NCI-H2171 treated with DMSO at 0.1 percent for 48 hours (cell line): ENCODE measurements at regions not wholly inside any gene's neighbourhood (a gene's known extent, or its start where the extent isn't known, plus 50 kb on each side); places are given as distances from the start of the nearest gene placed in this dataset.
"Not testable (repeated sequence)": the region's sequence is repeated elsewhere in the genome, so short reads cannot be mapped to it uniquely, and the experiment has no call there.

Source experiments
- DNase-seq: peaks from one replicate; lab custom pipeline; 2025; lab: John Stamatoyannopoulos, UW

DNA sequence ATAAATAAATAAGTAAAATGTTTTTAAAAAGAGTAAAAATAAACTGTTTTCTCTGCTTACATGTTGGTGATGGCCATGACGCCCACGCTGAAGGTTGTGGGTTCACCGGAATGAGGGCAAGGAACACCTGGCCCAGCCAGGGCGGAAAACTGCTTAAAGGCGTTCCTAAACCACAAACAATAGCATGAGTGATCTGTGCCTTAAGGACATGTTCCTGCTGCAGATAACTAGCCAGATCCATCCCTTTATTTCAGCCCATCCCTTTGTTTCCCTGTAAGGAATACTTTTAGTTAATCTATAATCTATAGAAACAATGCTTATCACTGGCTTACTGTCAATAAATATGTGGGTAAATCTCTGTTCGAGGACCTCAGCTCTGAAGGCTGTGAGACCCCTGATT lies 63.3 kb upstream of the CEP78 start:
- DNase-seq: not testable (repeated sequence)

DNA sequence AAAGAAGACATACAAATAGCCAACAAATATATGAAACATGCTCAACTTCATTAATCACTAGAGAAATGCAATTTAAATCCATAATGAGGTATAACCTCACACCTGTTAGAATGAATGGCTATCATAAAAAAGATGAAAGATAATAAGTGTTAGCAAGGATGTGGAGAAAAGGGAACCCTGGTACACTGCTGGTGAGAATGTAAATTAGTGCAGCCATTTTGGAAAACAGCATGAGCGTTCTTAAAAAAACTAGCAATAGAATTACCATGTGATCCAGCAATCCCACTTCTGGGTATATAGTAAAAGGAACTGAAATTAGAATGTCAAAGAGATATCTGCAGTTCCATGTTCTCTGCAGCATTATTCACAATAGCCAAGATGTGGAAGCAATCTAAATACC lies 64.2 kb upstream of the CEP78 start:
- DNase-seq: no peak

DNA sequence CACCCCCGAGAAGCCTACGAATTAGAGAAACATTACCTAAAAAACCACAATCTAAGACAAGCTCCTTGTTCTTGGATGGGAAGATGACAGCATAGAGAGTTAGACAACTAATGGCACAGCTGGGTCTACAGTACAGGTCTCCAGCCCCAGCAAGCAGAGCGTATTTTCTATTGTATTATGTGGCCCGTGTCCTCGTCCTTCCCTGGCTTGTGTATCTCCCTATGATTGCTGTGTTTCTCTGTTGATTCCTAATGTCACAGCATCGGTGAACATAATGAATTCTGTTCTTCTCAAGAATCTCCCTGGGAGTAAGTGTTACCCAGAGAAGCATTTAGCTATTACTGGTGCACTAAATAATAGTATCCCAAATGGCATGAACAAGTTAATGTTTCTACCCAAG lies 66.8 kb upstream of the CEP78 start:
- DNase-seq: no peak

DNA sequence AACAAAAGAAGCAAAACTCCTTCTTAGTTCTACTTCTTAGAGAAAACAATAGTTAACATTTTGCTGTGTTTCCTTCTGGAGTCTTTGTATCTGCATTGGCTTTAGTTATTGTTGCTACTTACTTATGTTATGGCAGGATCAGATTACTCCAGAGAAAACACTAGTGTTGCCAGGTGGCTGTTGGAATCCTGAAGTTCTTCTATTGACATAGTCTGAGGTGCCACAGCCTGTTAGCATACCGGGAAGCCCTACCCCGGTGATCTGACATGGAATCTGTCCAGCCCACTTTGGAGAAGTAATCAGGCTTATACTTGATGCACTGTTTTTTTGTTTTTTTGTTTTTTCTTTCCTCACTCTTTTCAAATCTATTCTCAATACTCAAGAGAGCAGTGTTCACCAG lies 68.5 kb upstream of the CEP78 start:
- peak; percentile 90 for DNase-seq

DNA sequence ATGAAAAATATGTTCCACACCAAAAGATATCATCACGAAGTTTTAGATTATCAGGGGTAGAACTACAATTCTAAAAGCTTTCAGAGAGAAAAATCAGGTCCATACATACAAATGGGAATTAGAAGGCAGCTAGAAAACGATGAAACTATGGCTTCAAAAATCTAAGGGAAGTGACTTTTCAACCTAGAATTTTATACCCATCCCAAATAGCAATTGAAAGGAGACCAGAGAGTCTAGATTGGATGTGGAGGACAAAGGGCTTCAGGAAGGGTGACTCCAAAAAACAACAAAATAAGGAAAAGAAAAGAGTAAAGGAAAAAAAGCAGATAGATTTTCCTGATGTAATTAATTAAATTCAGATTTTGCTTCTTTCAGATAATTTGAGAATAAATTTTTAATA lies 72.0 kb upstream of the CEP78 start:
- no peak for DNase-seq

DNA sequence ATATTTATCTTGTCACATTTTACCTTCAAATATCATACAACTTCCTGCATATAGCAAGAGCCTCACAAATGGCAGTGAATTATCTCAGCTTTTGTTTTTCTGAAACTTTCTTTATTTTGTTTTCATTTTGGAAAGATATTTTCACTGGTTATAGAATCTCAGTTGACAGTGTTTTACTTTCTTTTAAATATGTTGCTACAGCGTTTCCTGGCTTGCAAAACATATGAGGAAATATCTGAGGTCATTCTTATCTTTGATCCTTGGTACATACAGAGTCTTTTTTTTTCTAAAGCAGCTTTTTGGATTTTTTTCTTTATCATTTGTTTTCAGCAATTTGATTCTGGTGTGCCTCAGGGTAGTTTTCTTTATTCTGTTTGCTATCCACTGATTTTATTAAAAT lies 77.6 kb upstream of the CEP78 start:
- no peak for DNase-seq

DNA sequence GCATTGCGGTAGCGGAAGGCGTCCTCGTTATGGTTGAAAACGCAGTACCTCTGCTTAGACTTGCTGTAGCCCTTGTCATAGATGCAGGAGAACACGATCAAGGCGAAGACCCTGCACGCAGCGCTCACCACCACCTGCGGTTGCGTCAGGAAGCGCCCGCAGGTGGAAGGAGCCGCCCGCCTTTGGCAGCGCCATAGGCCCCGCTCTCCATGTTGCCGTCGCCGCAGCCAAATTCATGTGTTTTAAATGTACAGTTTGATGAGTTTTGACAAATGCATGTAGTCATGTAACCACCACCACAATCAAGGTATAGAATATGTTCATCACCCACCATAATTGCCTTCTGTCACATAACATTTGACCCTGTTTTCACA lies 84.9 kb upstream of the CEP78 start:
- DNase-seq: no peak

DNA sequence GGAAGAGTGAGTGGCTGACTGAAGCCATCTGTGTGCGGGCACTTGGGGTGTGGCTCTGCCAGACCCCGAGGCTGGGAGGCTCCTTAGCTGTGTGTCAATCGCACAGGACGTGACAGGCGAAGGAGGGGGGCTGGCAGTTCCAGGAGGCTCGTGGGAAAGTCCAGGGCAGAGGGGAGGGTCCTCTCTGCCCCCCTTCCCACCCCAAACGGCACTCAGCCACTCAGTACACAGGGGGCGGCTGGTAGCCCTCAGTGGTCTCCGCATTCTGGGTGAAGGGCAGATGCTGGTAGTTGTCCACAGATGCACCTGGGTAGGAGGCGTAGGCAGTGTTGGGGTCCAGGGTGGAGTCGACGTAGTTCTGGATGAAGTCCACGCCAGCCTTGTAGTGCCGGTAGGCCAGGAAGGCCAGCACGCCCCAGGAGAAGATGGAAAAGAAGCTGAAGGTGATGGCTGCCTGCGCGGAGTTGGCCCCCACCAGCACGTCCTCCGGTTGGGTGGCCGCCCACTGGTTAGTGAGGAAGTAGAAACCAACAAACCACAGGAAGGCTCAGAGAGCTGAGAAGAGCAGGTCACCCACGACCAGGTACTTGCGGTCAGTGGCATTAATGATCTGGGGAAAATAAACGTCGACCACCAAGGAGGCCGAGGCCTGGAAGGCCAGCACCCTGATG lies 85.4 kb upstream of the CEP78 start:
- DNase-seq: no peak

DNA sequence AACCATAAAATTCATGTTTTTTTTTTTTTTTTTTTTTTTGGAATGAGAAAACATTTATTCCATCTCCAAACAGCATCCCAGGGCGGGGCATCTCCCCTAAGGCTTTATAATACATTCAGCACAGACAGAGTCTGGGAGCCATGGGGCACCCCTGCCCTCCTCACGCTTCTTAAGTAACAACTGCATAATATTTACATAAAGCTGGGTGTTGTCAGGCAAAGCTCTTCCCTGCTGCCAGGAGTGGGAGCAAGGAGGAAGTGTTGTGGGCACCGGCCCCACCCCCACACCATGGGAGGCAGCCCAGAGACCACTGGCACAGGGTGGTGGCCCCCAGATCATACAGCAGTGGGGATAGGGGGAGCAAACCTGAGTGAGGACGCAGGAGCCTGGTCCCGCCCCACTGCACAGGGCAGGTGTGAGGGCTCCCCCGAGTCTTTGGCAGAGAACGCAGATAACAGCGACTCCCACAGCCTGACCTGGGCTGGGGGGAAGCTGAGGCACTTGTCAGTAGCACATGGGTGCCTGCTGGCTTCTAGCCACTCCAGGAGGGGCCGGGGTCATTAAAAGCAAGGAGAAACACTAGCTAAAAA lies 86.1 kb upstream of the CEP78 start:
- no peak for DNase-seq

DNA sequence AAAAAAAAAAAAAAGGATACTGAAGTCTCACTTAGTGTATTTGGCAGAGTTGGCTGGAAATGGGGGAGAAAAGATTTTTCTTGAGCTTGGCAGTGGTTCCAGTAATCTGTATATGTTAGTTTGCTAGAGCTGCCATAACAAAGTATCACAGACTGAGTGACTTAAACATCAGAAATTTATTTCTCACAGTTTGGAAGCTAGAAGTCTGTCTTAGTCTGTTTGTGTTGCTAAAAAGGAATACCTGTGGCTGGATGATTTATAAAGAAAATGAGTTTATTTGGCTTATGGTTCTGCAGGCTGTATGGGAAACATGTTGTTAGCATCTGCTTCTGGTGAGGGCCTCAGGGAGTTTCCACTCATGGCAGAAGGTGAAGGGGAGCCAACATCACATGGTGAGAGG lies 89.6 kb upstream of the CEP78 start:
- DNase-seq: no peak

DNA sequence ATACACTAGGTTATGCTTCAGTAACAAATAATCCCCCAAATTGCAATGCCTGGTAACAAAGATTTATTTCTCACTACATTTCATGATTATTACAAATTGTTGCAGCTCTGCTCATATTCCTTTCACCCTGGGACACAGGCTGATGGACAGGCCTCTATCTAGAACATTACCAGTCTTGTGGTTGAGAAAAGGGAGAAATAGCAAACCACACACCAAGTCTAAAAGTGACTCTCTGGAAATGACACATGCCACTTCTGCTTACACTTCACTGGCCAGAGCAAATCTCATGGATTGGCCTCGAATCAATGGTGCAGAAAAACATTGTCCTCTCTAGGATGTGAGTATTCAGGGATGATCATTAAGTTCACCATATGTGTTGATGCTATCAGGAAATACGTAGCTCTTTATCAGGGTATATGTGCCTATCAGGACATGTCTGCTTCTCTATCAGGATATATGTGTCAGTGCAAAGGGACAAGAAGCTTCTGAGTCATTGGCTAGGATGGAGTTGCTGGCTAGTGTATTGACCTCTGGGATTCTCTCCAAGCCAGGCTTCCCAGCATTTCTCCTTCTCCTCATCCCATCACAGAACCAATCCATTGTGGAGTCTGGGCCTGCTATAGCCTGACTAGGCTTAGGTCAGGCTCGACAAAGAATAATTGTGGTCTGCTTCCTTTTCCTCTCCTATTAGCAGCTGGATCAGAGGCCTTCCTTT lies 91.1 kb upstream of the CEP78 start:
- no peak for DNase-seq

DNA sequence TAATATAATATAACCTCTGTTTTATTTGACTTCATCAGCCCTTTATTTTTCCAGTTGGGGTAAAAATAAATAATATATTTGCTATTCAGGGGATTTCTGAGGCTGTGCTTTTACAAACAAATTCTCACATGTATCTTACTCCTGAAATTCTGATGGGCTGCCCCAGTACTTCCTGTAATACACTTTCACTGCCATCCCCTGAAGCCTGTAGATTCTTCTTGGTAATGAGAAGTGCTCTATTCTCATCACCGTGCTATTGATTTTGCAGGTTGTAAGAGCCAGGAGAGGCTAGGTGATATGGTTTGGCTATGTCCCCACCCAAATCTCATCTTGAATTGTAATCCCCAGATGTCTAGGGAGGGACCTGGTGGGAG lies 91.9 kb upstream of the CEP78 start:
- no peak for DNase-seq

DNA sequence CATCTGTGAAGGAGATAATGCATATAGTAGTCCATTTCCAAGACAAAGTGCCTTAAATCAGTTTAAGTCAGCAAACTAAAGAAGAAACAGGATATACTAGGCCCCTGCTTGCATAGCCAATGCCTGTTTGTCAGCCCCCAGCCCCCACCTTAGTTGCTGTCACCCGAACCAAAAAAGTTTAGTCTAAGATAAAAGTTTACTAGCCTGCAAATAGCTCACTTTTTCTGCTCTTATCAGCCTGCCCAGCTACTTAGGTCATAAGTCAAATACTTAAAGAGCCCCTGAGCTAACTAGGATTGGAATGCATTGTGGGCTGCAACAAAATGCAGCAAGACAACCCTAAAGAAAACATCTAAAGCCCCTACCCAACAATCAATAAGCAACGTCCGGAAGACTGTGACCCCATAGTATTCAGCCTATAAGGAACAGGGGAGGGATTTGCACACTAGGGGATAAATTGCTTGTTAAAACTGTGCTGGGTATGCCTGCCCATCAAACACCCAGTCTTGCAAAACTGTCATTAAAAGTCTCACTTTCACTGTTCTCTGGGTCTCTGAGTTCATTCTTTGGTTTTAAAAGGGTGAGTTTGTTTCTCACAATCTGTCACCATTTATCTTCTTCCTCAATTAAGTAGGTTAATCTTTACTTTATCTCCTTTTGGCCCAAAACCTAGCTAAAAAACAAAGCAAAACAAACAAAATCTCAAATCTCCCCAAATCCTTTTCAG lies 92.4 kb upstream of the CEP78 start:
- no peak for DNase-seq

DNA sequence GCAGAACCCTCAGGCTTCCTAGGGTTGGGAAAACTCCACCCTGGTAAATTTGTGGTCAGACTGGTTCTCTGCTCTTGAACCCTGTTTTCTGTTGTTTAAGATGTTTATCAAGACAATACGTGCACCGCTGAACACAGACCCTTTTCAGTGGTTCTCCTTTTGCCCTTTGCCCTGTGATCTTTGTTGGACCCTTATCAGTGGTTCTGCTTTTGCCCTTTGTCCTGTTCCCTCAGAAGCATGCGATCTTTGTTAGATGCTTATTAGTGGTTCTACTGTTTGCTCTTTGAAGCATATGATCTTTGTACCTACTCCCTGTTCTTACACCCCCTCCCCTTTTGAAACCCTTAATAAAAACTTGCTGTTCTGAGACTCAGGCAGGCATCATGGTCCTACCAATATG lies 93.6 kb upstream of the CEP78 start:
- not testable (repeated sequence) for DNase-seq

DNA sequence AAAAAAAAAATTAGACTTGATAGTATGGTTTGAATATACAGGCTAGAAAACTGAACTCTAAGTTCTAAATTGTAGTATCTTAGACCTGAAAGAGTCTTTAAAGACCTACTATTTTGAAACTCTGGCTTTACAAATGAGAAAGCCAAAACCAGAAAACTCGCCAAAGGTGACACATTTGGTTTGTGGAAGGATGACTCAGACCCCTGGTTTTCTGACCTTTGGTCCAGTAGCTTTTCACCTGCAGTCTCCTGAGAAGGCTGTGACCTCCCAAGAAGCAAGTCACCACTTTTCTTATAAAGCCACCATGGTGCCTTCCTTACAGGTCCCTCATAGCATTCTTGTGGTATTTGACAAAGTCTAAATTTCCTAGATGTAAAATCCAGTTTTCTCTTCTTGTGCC lies 102.1 kb upstream of the CEP78 start:
- DNase-seq: no peak

DNA sequence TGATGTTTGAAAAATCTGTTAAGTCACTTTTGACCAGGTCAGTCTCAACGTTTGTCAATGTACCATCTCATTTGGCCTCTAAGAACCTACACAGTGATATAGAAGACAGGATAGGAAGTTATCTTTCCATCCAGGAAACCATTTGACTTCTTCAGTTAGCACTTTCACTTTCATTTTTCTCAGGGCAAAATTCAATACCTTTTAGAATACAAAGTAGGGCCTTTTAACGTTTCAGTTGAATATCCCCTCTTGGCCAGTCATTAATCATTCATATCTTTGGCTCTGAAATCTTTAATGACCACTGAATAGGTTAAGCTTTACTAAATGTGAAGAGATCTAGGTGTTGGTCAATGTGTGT lies 101.1 kb upstream of the GNAQ start:
- no peak for DNase-seq

DNA sequence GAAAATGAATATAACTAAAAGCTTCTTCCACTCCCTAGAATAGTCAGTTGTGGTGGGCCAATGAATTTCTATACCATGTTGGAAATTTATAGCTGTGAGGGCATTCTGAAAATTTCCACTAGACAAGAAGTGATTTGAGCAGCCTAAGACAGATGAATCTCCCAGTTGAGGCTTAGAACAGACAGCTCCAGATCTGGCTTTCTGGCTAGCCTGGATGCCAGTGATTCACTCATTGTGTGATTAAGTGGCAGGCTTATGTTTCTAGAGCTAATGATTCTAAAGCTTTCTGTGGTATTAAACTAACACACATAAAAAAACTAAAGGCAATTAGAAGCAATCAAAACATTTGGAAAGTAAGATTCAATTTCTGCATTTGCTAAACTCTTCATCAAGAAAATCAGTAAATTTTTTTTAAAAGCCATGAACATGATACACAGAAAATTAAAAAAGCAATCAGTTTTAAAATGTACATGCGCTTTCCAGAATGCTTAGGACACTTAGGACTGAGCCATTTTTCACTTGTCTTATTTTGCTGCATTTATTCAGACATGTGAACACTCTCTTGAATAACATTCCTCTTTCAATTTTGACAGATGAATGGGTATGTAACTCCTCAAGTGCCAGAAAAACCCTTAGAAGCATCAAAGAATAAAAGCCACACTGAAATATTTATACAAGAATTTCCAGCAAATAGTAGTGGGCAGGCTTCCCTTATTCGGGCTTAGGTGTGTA lies 100.5 kb upstream of the GNAQ start:
- DNase-seq: no peak

DNA sequence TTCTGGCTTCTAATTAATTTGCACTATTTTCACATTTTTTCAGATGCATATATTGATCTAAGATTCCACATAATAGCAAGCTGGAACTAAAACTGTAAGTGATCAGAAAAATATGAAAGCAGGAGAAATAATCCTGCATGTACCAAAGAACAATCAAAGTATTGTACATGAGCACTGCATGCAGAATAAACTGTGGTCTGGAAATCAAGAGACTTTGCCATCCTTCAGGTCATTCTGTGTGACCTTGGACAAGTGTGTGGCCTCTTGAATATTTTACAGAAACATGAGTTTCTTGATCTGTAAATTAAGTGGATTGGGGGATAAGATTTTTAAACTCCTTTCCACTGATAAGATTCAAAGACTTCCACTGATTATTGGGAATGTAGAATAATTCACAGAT lies 99.2 kb upstream of the GNAQ start:
- DNase-seq: no peak

DNA sequence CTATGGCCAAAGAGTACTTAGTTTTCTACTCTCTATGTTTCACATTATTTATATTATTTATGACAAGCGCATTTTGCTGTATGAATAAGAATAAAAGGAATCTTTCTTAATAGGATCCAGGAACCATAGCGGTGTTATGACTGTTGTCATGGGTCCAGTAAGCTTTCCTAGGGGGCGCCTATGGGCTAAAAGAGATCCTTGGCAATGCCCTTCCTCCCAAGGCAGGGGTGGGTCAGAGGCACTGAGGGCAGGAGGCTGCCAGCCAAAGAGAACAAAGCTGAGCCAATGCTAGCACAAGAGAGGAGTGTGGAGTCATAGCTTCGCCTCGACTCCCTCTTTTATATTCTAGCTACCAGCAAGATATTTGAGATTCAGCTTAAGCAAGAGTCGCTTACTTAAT lies 98.4 kb upstream of the GNAQ start:
- peak; percentile 3 for DNase-seq

DNA sequence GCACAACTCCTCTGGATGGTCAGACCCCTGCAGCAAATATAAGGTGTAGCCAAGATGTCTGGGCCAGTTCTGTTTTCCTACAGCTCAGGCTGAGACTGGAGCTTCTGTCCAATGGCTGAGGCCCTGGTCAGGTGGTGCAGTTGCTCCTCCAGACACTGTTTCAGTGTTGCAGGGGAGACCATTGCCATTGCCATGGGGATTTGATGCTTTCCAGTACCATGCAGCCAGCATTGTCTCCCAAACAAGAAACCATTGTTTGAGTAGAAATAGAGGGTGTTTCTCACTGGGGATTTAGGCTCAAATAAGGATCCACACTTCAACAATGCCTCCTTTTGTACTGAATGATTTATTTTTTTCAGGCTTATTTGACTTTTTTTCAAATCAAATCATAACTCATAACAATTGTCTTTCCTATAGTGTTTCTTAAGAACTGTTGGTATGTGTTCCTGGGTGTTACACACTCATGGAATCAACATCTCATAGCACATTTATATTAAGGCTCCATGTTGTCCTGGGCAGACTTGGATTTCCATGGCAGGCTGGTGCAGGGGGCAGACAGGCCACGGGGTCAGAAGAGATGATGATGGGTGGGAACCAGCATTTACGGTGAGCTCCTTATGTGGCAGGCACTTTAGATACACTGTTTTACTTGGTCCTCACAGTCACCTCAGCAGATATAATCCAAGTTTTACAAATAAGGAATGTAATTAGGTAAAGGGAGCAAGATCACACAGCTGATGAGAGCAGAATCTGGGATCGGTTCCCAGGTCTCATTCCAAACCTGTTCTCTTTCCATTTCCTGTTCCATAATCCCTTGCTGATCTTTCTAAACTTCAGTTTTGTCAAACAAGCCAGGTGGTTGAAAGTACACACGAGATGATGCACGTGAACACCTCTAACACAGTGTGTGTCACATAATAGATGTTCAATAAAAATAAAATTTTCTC lies 95.9 kb upstream of the GNAQ start:
- no peak for DNase-seq

DNA sequence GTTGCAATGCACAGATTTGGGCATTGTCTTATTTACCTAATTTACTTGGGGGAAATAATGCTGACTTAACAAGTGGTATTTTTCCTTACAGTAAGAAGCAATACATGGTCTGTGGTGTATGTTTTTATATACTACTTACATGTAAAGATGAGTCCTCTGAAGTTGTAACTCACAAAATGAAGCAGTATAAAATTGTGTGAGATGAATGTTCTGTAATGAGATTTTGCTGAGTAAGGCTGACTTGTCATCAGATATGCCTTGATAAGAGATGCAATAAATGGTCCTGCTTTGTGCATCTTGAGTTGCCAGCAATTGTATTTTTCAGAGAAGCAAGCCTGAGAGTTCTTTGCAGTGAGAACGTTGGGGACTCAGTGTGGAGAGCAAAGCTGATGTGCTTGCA lies 92.2 kb upstream of the GNAQ start:
- DNase-seq: no peak
